ENCODE measurements at regions not wholly inside any gene's neighbourhood (a gene's known extent, or its start where the extent isn't known, plus 50 kb on each side); places are given as distances from the start of the nearest gene placed in this dataset.
"Not testable (repeated sequence)": the region's sequence is repeated elsewhere in the genome, so short reads cannot be mapped to it uniquely, and the experiment has no call there.

GRCh38 chr3:16012086-16012485, 162.4 kb upstream of the GALNT15 start:
- H3K9me1 ChIP-seq (ENCODE audit: control insufficient read depth, extremely low read depth, insufficient read depth, low read length): no peaks in the 10 kb centered on the region
- TF ChIP-seq, protein P1, sequence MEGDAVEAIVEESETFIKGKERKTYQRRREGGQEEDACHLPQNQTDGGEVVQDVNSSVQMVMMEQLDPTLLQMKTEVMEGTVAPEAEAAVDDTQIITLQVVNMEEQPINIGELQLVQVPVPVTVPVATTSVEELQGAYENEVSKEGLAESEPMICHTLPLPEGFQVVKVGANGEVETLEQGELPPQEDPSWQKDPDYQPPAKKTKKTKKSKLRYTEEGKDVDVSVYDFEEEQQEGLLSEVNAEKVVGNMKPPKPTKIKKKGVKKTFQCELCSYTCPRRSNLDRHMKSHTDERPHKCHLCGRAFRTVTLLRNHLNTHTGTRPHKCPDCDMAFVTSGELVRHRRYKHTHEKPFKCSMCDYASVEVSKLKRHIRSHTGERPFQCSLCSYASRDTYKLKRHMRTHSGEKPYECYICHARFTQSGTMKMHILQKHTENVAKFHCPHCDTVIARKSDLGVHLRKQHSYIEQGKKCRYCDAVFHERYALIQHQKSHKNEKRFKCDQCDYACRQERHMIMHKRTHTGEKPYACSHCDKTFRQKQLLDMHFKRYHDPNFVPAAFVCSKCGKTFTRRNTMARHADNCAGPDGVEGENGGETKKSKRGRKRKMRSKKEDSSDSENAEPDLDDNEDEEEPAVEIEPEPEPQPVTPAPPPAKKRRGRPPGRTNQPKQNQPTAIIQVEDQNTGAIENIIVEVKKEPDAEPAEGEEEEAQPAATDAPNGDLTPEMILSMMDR (optimal IDR thresholded peaks at IDR 0.05 in 1 of 3, IDR thresholded peaks at IDR 0.05 in 1 of 3, conservative IDR thresholded peaks at IDR 0.05 in 1 of 3; ENCODE audit: extremely low read depth in 1 of 3, insufficient read depth in 2 of 3, low read length in 3 of 3): no peak
- TF ChIP-seq EZH2 (IDR thresholded peaks at IDR 0.05; ENCODE audit: low read length): no peak
- dilution Hi-C loops (cut with MboI; ENCODE audit: extremely low pct_ligation_motif_present, low sequenced_read_pairs): no loop called here
- no peak overlapping the region for H3K4me2 ChIP-seq (ENCODE audit: control insufficient read depth, extremely low read depth, insufficient read depth, low read depth, low read length)
- no peaks in the 10 kb centered on the region for H3K27me3 ChIP-seq (ENCODE audit: control insufficient read depth, extremely low read depth, insufficient read depth, low read length)
- H3K27ac ChIP-seq (ENCODE audit: control insufficient read depth, insufficient read depth, low read length): no peak overlapping the region
- H3K36me3 ChIP-seq (ENCODE audit: control insufficient read depth in 2 of 2, extremely low read depth in 1 of 2, insufficient read depth in 2 of 2, low read length in 2 of 2): no peaks in the 10 kb centered on the region
- DNase-seq (ENCODE audit: low read depth, low spot score) (no peak), FAIRE-seq (no peak)
- H4K20me1 ChIP-seq (ENCODE audit: control insufficient read depth, extremely low read depth, insufficient read depth, low read length): no peaks in the 10 kb centered on the region
- H3K4me3 ChIP-seq (ENCODE audit: control insufficient read depth in 2 of 3, extremely low read depth in 1 of 3, insufficient read depth in 2 of 3, low read depth in 1 of 3, low read length in 3 of 3): no peak overlapping the region
- peaks cover 4% of the 10 kb centered on the region for H3K4me1 ChIP-seq (ENCODE audit: control insufficient read depth, extremely low read depth, insufficient read depth, low read length)
- H2AFZ ChIP-seq (ENCODE audit: control insufficient read depth, low read length): no peak overlapping the region
- H3K9ac ChIP-seq (ENCODE audit: control insufficient read depth, extremely low read depth, insufficient read depth, low read length): no peak overlapping the region
- H3K79me2 ChIP-seq (ENCODE audit: control insufficient read depth, insufficient read depth, low read length): no peaks in the 10 kb centered on the region
- no peaks in the 10 kb centered on the region for H3K9me3 ChIP-seq (ENCODE audit: control insufficient read depth, low read depth, low read length)

GRCh38 chr3:16013568-16013967, 160.9 kb upstream of the GALNT15 start:
- TF ChIP-seq, protein P1 (optimal IDR thresholded peaks at IDR 0.05 in 1 of 3, IDR thresholded peaks at IDR 0.05 in 1 of 3, conservative IDR thresholded peaks at IDR 0.05 in 1 of 3; ENCODE audit: extremely low read depth in 1 of 3, insufficient read depth in 2 of 3, low read length in 3 of 3): no peak
- no peak for TF ChIP-seq EZH2 (IDR thresholded peaks at IDR 0.05; ENCODE audit: low read length)
- H3K9me3 ChIP-seq (ENCODE audit: control insufficient read depth, low read depth, low read length): no peaks in the 10 kb centered on the region
- H3K79me2 ChIP-seq (ENCODE audit: control insufficient read depth, insufficient read depth, low read length): no peaks in the 10 kb centered on the region
- H3K27me3 ChIP-seq (ENCODE audit: control insufficient read depth, extremely low read depth, insufficient read depth, low read length): no peaks in the 10 kb centered on the region
- no peaks in the 10 kb centered on the region for H4K20me1 ChIP-seq (ENCODE audit: control insufficient read depth, extremely low read depth, insufficient read depth, low read length)
- no peak overlapping the region for H2AFZ ChIP-seq (ENCODE audit: control insufficient read depth, low read length)
- no peak for FAIRE-seq
- no peaks in the 10 kb centered on the region for H3K9me1 ChIP-seq (ENCODE audit: control insufficient read depth, extremely low read depth, insufficient read depth, low read length)
- no peak overlapping the region for H3K27ac ChIP-seq (ENCODE audit: control insufficient read depth, insufficient read depth, low read length)
- no peak overlapping the region for H3K4me2 ChIP-seq (ENCODE audit: control insufficient read depth, extremely low read depth, insufficient read depth, low read depth, low read length)
- no peak overlapping the region for H3K9ac ChIP-seq (ENCODE audit: control insufficient read depth, extremely low read depth, insufficient read depth, low read length)
- no peak for DNase-seq (ENCODE audit: low read depth, low spot score)
- H3K36me3 ChIP-seq (ENCODE audit: control insufficient read depth in 2 of 2, extremely low read depth in 1 of 2, insufficient read depth in 2 of 2, low read length in 2 of 2): no peaks in the 10 kb centered on the region
- H3K4me3 ChIP-seq (ENCODE audit: control insufficient read depth in 2 of 3, extremely low read depth in 1 of 3, insufficient read depth in 2 of 3, low read depth in 1 of 3, low read length in 3 of 3): no peak overlapping the region
- dilution Hi-C loops (cut with MboI; ENCODE audit: extremely low pct_ligation_motif_present, low sequenced_read_pairs): no loop called here
- peaks cover 4% of the 10 kb centered on the region for H3K4me1 ChIP-seq (ENCODE audit: control insufficient read depth, extremely low read depth, insufficient read depth, low read length)

DNA sequence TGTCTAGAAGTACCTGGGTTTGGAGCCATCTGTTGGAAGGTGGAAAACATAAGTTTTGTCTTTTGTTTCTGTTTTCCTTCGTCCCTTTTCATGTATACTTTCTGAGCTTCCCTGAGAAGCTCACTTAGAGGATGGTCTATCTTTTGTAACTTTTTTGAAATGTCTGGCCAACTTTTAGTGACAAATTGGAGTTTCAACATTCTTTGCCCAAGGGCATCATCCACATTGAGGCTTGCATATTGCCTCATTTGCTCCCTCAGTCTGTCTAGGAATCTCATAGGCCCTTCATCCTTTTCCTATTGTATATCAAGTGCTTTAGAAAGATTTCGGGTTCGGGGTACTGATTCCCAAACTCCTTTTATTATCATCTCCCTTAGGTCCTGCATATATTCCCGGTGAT, 152.7 kb upstream of the GALNT15 start:
- dilution Hi-C loops (cut with MboI; ENCODE audit: extremely low pct_ligation_motif_present, low sequenced_read_pairs); H3K9me1 ChIP-seq (ENCODE audit: control insufficient read depth, extremely low read depth, insufficient read depth, low read length); H3K36me3 ChIP-seq (ENCODE audit: control insufficient read depth in 2 of 2, extremely low read depth in 1 of 2, insufficient read depth in 2 of 2, low read length in 2 of 2); H3K9me3 ChIP-seq (ENCODE audit: control insufficient read depth, low read depth, low read length); DNase-seq (ENCODE audit: low read depth, low spot score); H3K4me3 ChIP-seq (ENCODE audit: control insufficient read depth in 2 of 3, extremely low read depth in 1 of 3, insufficient read depth in 2 of 3, low read depth in 1 of 3, low read length in 3 of 3); FAIRE-seq; H3K4me1 ChIP-seq (ENCODE audit: control insufficient read depth, extremely low read depth, insufficient read depth, low read length); H3K4me2 ChIP-seq (ENCODE audit: control insufficient read depth, extremely low read depth, insufficient read depth, low read depth, low read length); H3K79me2 ChIP-seq (ENCODE audit: control insufficient read depth, insufficient read depth, low read length); H3K27ac ChIP-seq (ENCODE audit: control insufficient read depth, insufficient read depth, low read length); H4K20me1 ChIP-seq (ENCODE audit: control insufficient read depth, extremely low read depth, insufficient read depth, low read length); H3K9ac ChIP-seq (ENCODE audit: control insufficient read depth, extremely low read depth, insufficient read depth, low read length); H2AFZ ChIP-seq (ENCODE audit: control insufficient read depth, low read length); H3K27me3 ChIP-seq (ENCODE audit: control insufficient read depth, extremely low read depth, insufficient read depth, low read length): not testable (repeated sequence)

GRCh38 chr3:16023881-16024280, 150.6 kb upstream of the GALNT15 start:
- DNase-seq (ENCODE audit: low read depth, low spot score); dilution Hi-C loops (cut with MboI; ENCODE audit: extremely low pct_ligation_motif_present, low sequenced_read_pairs): not testable (repeated sequence)

More at GRCh38 chr3:16023881-16024280, 150.6 kb upstream of the GALNT15 start:
- not testable (repeated sequence) for H3K36me3 ChIP-seq (ENCODE audit: control insufficient read depth in 2 of 2, extremely low read depth in 1 of 2, insufficient read depth in 2 of 2, low read length in 2 of 2); H3K4me2 ChIP-seq (ENCODE audit: control insufficient read depth, extremely low read depth, insufficient read depth, low read depth, low read length); H3K79me2 ChIP-seq (ENCODE audit: control insufficient read depth, insufficient read depth, low read length); H4K20me1 ChIP-seq (ENCODE audit: control insufficient read depth, extremely low read depth, insufficient read depth, low read length); H2AFZ ChIP-seq (ENCODE audit: control insufficient read depth, low read length); FAIRE-seq; H3K4me3 ChIP-seq (ENCODE audit: control insufficient read depth in 2 of 3, extremely low read depth in 1 of 3, insufficient read depth in 2 of 3, low read depth in 1 of 3, low read length in 3 of 3); H3K4me1 ChIP-seq (ENCODE audit: control insufficient read depth, extremely low read depth, insufficient read depth, low read length); H3K9me1 ChIP-seq (ENCODE audit: control insufficient read depth, extremely low read depth, insufficient read depth, low read length); H3K27me3 ChIP-seq (ENCODE audit: control insufficient read depth, extremely low read depth, insufficient read depth, low read length); H3K9ac ChIP-seq (ENCODE audit: control insufficient read depth, extremely low read depth, insufficient read depth, low read length); H3K27ac ChIP-seq (ENCODE audit: control insufficient read depth, insufficient read depth, low read length); H3K9me3 ChIP-seq (ENCODE audit: control insufficient read depth, low read depth, low read length)

Data from keratinocyte (primary cell).